BLaER1 treated with 17β-estradiol and CSF1 and Interleukin-3, amounts not matched to agents 10 nM and 100 nM (cell line): ENCODE measurements at regions not wholly inside any gene's neighbourhood (a gene's known extent, or its start where the extent isn't known, plus 50 kb on each side); places are given as distances from the start of the nearest gene placed in this dataset.
"Not testable (repeated sequence)": the region's sequence is repeated elsewhere in the genome, so short reads cannot be mapped to it uniquely, and the experiment has no call there.

Experiments
- H3K27ac ChIP-seq, 11 experiments: shearing (Covaris generic); formaldehyde crosslinking; 2 replicates each; pipeline ENCODE4 v1.8.1; 2022
- H3K27me3 ChIP-seq, 11 experiments: shearing (Covaris generic); formaldehyde crosslinking; 2 replicates each; pipeline ENCODE4 v1.8.1; 2022
- H3K36me3 ChIP-seq, 11 experiments: shearing (Covaris generic); formaldehyde crosslinking; 2 replicates each; pipeline ENCODE4 v1.8.1; 2022
- H3K4me1 ChIP-seq, 10 experiments: shearing (Covaris generic); formaldehyde crosslinking; 2 replicates each; pipeline ENCODE4 v1.8.1; 2022
- H3K4me2 ChIP-seq, 11 experiments: shearing (Covaris generic); formaldehyde crosslinking; 2 replicates each; pipeline ENCODE4 v1.8.1; 2022
- H3K4me3 ChIP-seq, 10 experiments: shearing (Covaris generic); formaldehyde crosslinking; 2 replicates each; pipeline ENCODE4 v1.8.1; 2022
- H3K9ac ChIP-seq, 11 experiments: shearing (Covaris generic); formaldehyde crosslinking; 2 replicates each; pipeline ENCODE4 v1.8.1; 2022
- H3K9me3 ChIP-seq, 11 experiments: shearing (Covaris generic); formaldehyde crosslinking; replicated peaks in 1 of 11; 2 replicates each; pipeline ENCODE4 v1.8.1; 2022
- H4K20me1 ChIP-seq, 11 experiments: shearing (Covaris generic); formaldehyde crosslinking; 2 replicates each; pipeline ENCODE4 v1.8.1; 2022
- Cebpa-rat ChIP-seq, 11 experiments: shearing (Covaris generic); IDR thresholded peaks; 2 replicates each; pipeline ENCODE4 v1.8.1; 2022

- Histone ChIP-seq H3K4me2 (peak overlapping the region in 2 of 11 experiments; percentile 7 to 21; a peak in 3 of 22 replicates), H3K4me3 (no peak overlapping the region), H4K20me1 (no peaks in the 10 kb centered on the region), H3K36me3 (no peaks in the 10 kb centered on the region), H3K9ac (no peak overlapping the region), H3K27me3 (no peaks in the 10 kb centered on the region), H3K9me3 (peaks cover 0 to 19% (median 8%) of the 10 kb centered on the region in 11 experiments; a peak in 12 of 22 replicates), H3K27ac (no peak overlapping the region), H3K4me1 (peaks cover 10 to 29% (median 18%) of the 10 kb centered on the region in 10 experiments)
- TF ChIP-seq Cebpa-rat (IDR thresholded peaks at IDR 0.05): no peak
These were observed 159.6 kb upstream of the CNOT2 start for GRCh38 chr12:70083677-70084020.

- H3K36me3 ChIP-seq, H3K27ac ChIP-seq: not testable (repeated sequence)
These were observed 156.9 kb upstream of the CNOT2 start for GRCh38 chr12:70086372-70086771.

DNA sequence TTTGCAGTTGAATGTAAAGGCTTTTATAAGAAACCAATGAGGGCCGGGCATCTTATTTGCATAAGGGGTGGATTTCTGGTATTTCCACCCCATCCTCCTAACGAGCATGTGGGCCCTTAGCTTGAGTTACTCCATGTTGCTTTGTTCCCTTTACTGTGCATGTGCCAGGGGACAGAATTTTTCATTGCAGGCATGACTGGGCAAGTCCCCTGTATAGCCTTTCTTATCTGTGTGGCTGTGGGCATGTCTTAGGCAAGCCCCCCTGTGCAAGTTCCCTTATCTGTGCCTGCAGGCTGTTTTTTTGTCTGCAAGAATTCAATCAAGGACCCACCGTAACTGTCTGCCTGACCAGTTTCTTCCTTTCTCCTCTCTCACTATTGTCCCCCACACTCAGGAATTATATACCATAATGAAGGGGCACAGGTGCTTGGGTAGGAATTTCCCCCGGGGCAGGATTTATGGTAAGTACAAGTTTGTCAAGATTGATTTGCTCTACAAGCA lies 152.2 kb upstream of the CNOT2 start:
- no peak overlapping the region for H3K9ac ChIP-seq
- TF ChIP-seq Cebpa-rat (IDR thresholded peaks at IDR 0.05): no peak
- H4K20me1 ChIP-seq: no peaks in the 10 kb centered on the region
- H3K9me3 ChIP-seq: peaks cover 0 to 23% (median 3%) of the 10 kb centered on the region in 11 experiments; a peak in 3 of 22 replicates
- H3K36me3 ChIP-seq: no peaks in the 10 kb centered on the region
- no peaks in the 10 kb centered on the region for H3K27me3 ChIP-seq
- H3K4me3 ChIP-seq: no peak overlapping the region
- H3K27ac ChIP-seq: no peak overlapping the region
- no peaks in the 10 kb centered on the region for H3K4me1 ChIP-seq
- H3K4me2 ChIP-seq: no peak overlapping the region

More at GRCh38 chr12:70086372-70086771, 156.9 kb upstream of the CNOT2 start:
- H3K9ac ChIP-seq, H4K20me1 ChIP-seq, H3K4me3 ChIP-seq, H3K27me3 ChIP-seq, H3K4me2 ChIP-seq: not testable (repeated sequence)
- Histone ChIP-seq H3K4me1 (peaks cover 0 to 13% (median 3%) of the 10 kb centered on the region in 10 experiments; a peak in 14 of 20 replicates), H3K9me3 (peaks cover 0 to 17% (median 8%) of the 10 kb centered on the region in 11 experiments; a peak in 12 of 22 replicates)

DNA sequence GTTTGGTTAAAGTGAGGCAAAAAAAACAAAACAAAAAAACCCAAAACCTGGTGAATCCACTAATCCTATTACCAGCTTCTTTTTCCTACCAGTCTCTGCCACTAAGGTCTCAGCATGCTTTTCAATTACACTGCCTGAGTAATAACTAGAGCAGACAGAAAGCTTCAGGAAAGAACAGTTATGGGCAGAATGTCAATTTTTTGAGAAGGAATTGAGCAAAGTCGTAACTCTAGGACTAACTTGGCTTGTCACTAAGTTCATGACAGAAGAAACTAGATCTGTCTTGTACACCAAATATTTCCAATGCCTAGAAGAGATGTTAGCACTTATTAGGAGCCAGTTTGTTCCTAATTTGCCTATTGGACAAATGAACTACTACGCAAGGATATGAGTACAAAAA lies 148.8 kb upstream of the CNOT2 start:
- no peak overlapping the region for H3K4me2 ChIP-seq
- H3K9me3 ChIP-seq: peaks cover 0 to 23% (median 3%) of the 10 kb centered on the region in 11 experiments; a peak in 3 of 22 replicates
- H3K36me3 ChIP-seq: no peaks in the 10 kb centered on the region
- no peak overlapping the region for H3K4me3 ChIP-seq
- H3K27me3 ChIP-seq: no peaks in the 10 kb centered on the region
- no peaks in the 10 kb centered on the region for H4K20me1 ChIP-seq
- no peak for TF ChIP-seq Cebpa-rat (IDR thresholded peaks at IDR 0.05)
- H3K27ac ChIP-seq: no peak overlapping the region
- no peaks in the 10 kb centered on the region for H3K4me1 ChIP-seq
- no peak overlapping the region for H3K9ac ChIP-seq

DNA sequence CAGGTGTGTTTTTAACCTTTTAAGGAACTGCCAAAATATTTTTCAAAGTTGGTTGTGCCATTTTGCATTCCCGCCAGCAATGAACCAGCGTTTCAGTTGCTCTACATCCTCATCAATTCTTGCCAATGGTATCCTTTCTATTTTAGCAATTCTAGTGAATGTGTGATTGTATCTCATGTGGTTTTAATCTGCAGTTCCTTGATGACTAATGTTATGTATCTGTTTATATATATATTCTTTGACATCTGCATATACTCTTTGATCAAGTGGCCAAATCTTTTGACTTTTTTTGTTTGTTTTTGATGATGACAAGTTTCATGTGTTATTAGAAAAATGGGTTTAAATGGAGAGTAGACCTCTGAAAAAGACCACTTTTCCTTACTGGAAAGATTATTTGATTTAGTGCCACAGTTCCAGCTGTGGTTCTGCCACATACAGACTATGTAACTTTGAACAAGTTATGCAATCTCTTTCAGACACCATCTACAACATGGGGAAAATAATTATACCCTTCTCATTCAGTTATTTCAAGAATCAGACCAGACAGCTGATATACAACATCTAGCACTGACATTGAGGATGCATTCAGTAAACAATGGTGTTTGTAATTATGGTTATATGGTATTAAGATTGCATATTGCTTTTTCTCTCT lies 146.3 kb upstream of the CNOT2 start:
- no peak overlapping the region for H3K4me3 ChIP-seq
- TF ChIP-seq Cebpa-rat (IDR thresholded peaks at IDR 0.05): no peak

DNA sequence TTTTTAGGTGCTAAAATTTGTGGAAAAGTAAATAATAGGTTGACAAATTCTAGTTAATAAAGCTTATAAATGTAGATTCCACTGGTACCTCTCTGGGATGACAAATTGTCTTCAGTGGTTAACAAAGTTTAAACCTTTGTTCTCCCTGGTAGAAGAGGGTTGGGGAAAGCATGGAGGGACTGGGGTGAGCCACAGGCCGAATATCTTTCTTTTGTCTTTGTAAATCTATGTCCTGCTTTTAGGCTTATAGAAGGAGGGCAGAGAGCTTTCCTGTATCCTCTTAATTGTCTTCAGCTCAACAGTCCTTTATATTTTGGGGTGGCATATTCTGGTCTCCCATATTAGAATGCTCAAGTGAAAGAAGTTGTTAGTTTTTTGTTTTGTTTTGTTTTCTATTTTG lies 142.2 kb upstream of the CNOT2 start:
- no peak overlapping the region for H3K9ac ChIP-seq
- no peaks in the 10 kb centered on the region for H3K4me1 ChIP-seq
- H3K27ac ChIP-seq: no peak overlapping the region
- H3K9me3 ChIP-seq: no peaks in the 10 kb centered on the region
- no peaks in the 10 kb centered on the region for H3K27me3 ChIP-seq
- H3K4me3 ChIP-seq: no peak overlapping the region
- no peaks in the 10 kb centered on the region for H4K20me1 ChIP-seq
- no peak overlapping the region for H3K4me2 ChIP-seq
- no peak for TF ChIP-seq Cebpa-rat (IDR thresholded peaks at IDR 0.05)
- no peaks in the 10 kb centered on the region for H3K36me3 ChIP-seq

More for the DNA sequence above, 146.3 kb upstream of the CNOT2 start:
- no peaks in the 10 kb centered on the region for H4K20me1 ChIP-seq
- no peak overlapping the region for H3K27ac ChIP-seq
- no peak overlapping the region for H3K4me2 ChIP-seq
- H3K9me3 ChIP-seq: peaks cover 0 to 15% (median 0%) of the 10 kb centered on the region in 11 experiments; a peak in 2 of 22 replicates
- H3K4me1 ChIP-seq: no peaks in the 10 kb centered on the region
- no peak overlapping the region for H3K9ac ChIP-seq
- no peaks in the 10 kb centered on the region for H3K27me3 ChIP-seq
- no peaks in the 10 kb centered on the region for H3K36me3 ChIP-seq

DNA sequence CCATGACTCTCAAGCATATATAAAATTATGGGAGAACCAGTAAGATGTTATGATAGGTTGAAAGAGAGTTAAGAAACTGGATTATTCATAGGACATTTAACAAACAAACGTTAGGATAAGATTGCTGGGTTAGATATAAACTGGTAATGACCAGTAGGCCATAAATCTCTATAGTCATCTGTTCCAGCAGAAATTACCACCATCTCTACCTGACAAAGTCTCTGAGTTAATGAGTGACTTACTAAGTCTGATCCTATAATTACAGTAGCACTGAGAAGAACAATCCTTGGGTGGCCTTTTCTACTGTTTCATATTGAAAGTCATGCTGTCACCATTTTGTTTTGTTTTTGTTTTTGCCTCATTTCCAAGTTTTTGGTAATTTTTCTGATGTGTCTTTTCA lies 136.9 kb upstream of the CNOT2 start:
- peaks cover 0 to 4% (median 0%) of the 10 kb centered on the region in 11 experiments; a peak in 1 of 22 replicates for H3K36me3 ChIP-seq
- no peak overlapping the region for H3K9ac ChIP-seq
- H3K27ac ChIP-seq: no peak overlapping the region
- H3K4me2 ChIP-seq: no peak overlapping the region
- no peak for TF ChIP-seq Cebpa-rat (IDR thresholded peaks at IDR 0.05)
- no peaks in the 10 kb centered on the region for H3K27me3 ChIP-seq
- no peaks in the 10 kb centered on the region for H4K20me1 ChIP-seq
- peaks cover 29 to 39% (median 37%) of the 10 kb centered on the region in 11 experiments for H3K9me3 ChIP-seq
- no peak overlapping the region for H3K4me3 ChIP-seq
- no peaks in the 10 kb centered on the region for H3K4me1 ChIP-seq

GRCh38 chr12:70110085-70110484 lies 133.1 kb upstream of the CNOT2 start:
- Histone ChIP-seq H3K4me3 (no peak overlapping the region), H3K27me3 (no peaks in the 10 kb centered on the region), H3K9ac (no peak overlapping the region), H3K9me3 (peaks cover 29 to 47% (median 37%) of the 10 kb centered on the region in 11 experiments), H3K4me1 (no peaks in the 10 kb centered on the region), H3K4me2 (no peak overlapping the region), H3K36me3 (peaks cover 0 to 4% (median 0%) of the 10 kb centered on the region in 11 experiments; a peak in 1 of 22 replicates), H3K27ac (no peak overlapping the region), H4K20me1 (no peaks in the 10 kb centered on the region)
- no peak for TF ChIP-seq Cebpa-rat (IDR thresholded peaks at IDR 0.05)

DNA sequence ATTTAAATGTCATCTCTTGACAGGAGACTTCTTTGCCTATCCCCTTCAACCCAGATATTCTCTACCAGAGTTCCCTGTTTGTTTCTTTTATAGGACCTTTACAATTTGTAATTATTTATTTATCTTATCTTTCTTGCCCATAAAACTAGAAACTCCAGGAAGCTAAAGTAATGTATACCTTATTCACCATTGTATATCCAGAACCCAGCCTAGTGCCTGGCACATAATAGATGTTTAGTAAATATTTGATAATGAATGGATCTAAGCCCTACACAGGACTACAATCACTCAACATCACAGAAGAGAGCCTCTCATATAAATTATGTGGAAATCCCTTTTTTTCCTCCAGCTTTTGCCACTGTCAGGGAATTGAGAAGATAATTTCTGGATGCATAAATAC lies 125.6 kb upstream of the CNOT2 start:
- Histone ChIP-seq H3K27me3 (no peaks in the 10 kb centered on the region), H3K9ac (no peak overlapping the region)

GRCh38 chr12:70120970-70121369 lies 122.3 kb upstream of the CNOT2 start:
- Histone ChIP-seq H3K27ac (no peak overlapping the region), H3K9me3 (no peaks in the 10 kb centered on the region), H4K20me1 (no peaks in the 10 kb centered on the region), H3K27me3 (no peaks in the 10 kb centered on the region), H3K36me3 (no peaks in the 10 kb centered on the region), H3K9ac (no peak overlapping the region), H3K4me3 (no peak overlapping the region), H3K4me2 (no peak overlapping the region), H3K4me1 (no peaks in the 10 kb centered on the region)
- no peak for TF ChIP-seq Cebpa-rat (IDR thresholded peaks at IDR 0.05)

More for the DNA sequence above, 125.6 kb upstream of the CNOT2 start:
- no peak overlapping the region for H3K27ac ChIP-seq
- no peak for TF ChIP-seq Cebpa-rat (IDR thresholded peaks at IDR 0.05)
- no peaks in the 10 kb centered on the region for H3K36me3 ChIP-seq
- H4K20me1 ChIP-seq: no peaks in the 10 kb centered on the region
- H3K4me3 ChIP-seq: no peak overlapping the region
- H3K9me3 ChIP-seq: no peaks in the 10 kb centered on the region; a peak in 1 of 22 replicates
- H3K4me1 ChIP-seq: no peaks in the 10 kb centered on the region
- H3K4me2 ChIP-seq: no peak overlapping the region
